H1 (cell line): ENCODE measurements at regions not wholly inside any gene's neighbourhood (a gene's known extent, or its start where the extent isn't known, plus 50 kb on each side); places are given as distances from the start of the nearest gene placed in this dataset.

Experiments used
- CEBPB ChIP-seq: IDR thresholded peaks from 2 replicates; pipeline ENCODE4 v1.6.1; 2012; ENCODE audit warnings: low read depth, low read length
- KDM1A ChIP-seq: fragments of 200-600, 300-600 bp; sonication (generic); IDR thresholded peaks from 2 replicates; pipeline ENCODE4 v1.7.1; 2016; ENCODE audit warnings: mild to moderate bottlenecking, low read length, borderline replicate concordance
- POU5F1 ChIP-seq: IDR thresholded peaks from 2 replicates; pipeline ENCODE4 v1.6.1; 2011; ENCODE audit warnings: low read depth, mild to moderate bottlenecking, low read length, moderate library complexity
- RAD21 ChIP-seq, 2 experiments: IDR thresholded peaks in 1 of 2; conservative IDR thresholded peaks in 1 of 2; 2 replicates each; pipeline ENCODE4 v1.6.1; 2011; ENCODE audit warnings: low read depth in 2 of 2, low read length in 2 of 2, improper control_type of control experiment in 1 of 2, inconsistent platforms in 1 of 2, mild to moderate bottlenecking in 1 of 2, moderate library complexity in 1 of 2
- RFX5 ChIP-seq: IDR thresholded peaks from 2 replicates; pipeline ENCODE4 v1.6.1; 2011; ENCODE audit warnings: low read depth, low read length, improper control_type of control experiment, borderline replicate concordance
- SP1 ChIP-seq: IDR thresholded peaks from 2 replicates; pipeline ENCODE4 v1.6.1; 2011; ENCODE audit warnings: low read depth, low read length
- TF ChIP-seq, protein P1 (sequence below), 3 experiments: IDR thresholded peaks; 1 replicate in 2 of 3; 2 replicates in 1 of 3; pipeline versions ENCODE4 v1.5.1 to v1.6.1; 2011; ENCODE audit warnings: low read length in 3 of 3, mild to moderate bottlenecking in 3 of 3, inconsistent platforms in 2 of 3, low read depth in 1 of 3, moderate library complexity in 1 of 3; ENCODE audit not compliant: insufficient read depth in 1 of 3; ENCODE audit errors: control extremely low read depth in 1 of 3
- TF ChIP-seq, protein P2 (sequence below): IDR thresholded peaks from 2 replicates; pipeline ENCODE4 v1.6.1; 2011; ENCODE audit warnings: low read length, improper control_type of control experiment

DNA sequence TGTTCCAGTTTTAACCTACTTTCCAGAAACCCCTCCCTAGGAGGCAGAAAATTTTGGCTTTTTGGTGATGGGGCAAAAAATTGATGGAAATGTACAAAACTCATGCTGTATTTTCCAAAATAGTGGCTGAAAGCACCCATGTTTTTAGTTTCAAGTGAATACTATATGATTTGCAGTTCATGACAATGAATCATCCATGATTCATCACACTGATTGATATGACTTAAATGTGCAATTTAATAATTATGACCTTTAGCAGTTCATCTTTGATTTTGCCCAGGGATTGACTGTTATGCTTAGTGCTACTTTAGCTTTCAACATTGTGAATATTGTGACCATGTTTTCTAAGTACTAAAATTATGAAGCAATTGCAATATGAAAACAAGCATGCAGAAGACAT lies 478.7 kb downstream of the HTR1B start:
- TF ChIP-seq, protein P1, sequence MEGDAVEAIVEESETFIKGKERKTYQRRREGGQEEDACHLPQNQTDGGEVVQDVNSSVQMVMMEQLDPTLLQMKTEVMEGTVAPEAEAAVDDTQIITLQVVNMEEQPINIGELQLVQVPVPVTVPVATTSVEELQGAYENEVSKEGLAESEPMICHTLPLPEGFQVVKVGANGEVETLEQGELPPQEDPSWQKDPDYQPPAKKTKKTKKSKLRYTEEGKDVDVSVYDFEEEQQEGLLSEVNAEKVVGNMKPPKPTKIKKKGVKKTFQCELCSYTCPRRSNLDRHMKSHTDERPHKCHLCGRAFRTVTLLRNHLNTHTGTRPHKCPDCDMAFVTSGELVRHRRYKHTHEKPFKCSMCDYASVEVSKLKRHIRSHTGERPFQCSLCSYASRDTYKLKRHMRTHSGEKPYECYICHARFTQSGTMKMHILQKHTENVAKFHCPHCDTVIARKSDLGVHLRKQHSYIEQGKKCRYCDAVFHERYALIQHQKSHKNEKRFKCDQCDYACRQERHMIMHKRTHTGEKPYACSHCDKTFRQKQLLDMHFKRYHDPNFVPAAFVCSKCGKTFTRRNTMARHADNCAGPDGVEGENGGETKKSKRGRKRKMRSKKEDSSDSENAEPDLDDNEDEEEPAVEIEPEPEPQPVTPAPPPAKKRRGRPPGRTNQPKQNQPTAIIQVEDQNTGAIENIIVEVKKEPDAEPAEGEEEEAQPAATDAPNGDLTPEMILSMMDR (IDR thresholded peaks at IDR 0.05; ENCODE audit: control extremely low read depth in 1 of 3, insufficient read depth in 1 of 3, low read depth in 1 of 3, low read length in 3 of 3), result no peak
- TF ChIP-seq SP1 (no peak), RAD21 (IDR thresholded peaks at IDR 0.05 in 1 of 2, conservative IDR thresholded peaks at IDR 0.05 in 1 of 2; ENCODE audit: low read depth in 2 of 2, low read length in 2 of 2) (no peak), POU5F1 (no peak), RFX5 (no peak), CEBPB (no peak), KDM1A (no peak)
- TF ChIP-seq, protein P2, sequence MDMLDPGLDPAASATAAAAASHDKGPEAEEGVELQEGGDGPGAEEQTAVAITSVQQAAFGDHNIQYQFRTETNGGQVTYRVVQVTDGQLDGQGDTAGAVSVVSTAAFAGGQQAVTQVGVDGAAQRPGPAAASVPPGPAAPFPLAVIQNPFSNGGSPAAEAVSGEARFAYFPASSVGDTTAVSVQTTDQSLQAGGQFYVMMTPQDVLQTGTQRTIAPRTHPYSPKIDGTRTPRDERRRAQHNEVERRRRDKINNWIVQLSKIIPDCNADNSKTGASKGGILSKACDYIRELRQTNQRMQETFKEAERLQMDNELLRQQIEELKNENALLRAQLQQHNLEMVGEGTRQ, result no peak
